IPS-15b (cell line): ENCODE measurements at regions not wholly inside any gene's neighbourhood (a gene's known extent, or its start where the extent isn't known, plus 50 kb on each side); places are given as distances from the start of the nearest gene placed in this dataset.
"Not testable (repeated sequence)": the region's sequence is repeated elsewhere in the genome, so short reads cannot be mapped to it uniquely, and the experiment has no call there.

Experiments
- H3K27me3 ChIP-seq: one replicate; pipeline ENCODE4 v1.6.1; 2013; ENCODE audit warnings: low read length; ENCODE audit not compliant: control insufficient read depth, insufficient read depth
- H3K36me3 ChIP-seq: one replicate; pipeline ENCODE4 v1.6.1; 2013; ENCODE audit warnings: low read length; ENCODE audit not compliant: control insufficient read depth, insufficient read depth
- H3K4me1 ChIP-seq: one replicate; pipeline ENCODE4 v1.6.1; 2013; ENCODE audit warnings: mild to moderate bottlenecking, low read length; ENCODE audit not compliant: control insufficient read depth, insufficient read depth
- H3K4me3 ChIP-seq: one replicate; pipeline ENCODE4 v1.5.1; 2013; ENCODE audit warnings: low read depth, low read length
- H3K9ac ChIP-seq: one replicate; pipeline ENCODE4 v1.6.1; 2013; ENCODE audit warnings: low read depth, mild to moderate bottlenecking, low read length
- H3K9me3 ChIP-seq: one replicate; pipeline ENCODE4 v1.6.1; 2013; ENCODE audit warnings: mild to moderate bottlenecking, low read length; ENCODE audit not compliant: control insufficient read depth, insufficient read depth

DNA sequence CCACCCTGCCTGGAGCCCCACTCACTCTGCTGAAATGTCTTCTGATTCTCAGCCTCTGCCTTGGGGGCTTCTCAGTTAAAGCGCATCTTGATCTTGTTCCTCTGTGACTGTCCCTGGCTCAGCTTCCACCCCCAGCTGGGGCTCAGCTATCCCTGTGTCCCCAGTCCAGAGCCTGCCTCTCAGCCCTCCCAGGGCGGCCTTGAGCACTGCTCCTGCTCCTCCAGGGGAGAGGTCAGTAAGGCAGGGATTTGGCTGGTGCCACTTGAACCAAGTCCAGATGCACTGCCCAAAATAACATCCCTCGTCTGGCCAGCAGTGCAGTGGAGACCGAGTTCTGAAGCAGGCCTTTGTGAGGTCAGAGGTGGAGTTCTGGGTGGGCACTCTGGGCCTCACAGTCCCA, 1950.8 kb downstream of the FOXD4L5 start:
- peaks cover 20% of the 10 kb centered on the region for H3K27me3 ChIP-seq
- not testable (repeated sequence) for H3K4me1 ChIP-seq, H3K9me3 ChIP-seq, H3K4me3 ChIP-seq, H3K9ac ChIP-seq, H3K36me3 ChIP-seq

DNA sequence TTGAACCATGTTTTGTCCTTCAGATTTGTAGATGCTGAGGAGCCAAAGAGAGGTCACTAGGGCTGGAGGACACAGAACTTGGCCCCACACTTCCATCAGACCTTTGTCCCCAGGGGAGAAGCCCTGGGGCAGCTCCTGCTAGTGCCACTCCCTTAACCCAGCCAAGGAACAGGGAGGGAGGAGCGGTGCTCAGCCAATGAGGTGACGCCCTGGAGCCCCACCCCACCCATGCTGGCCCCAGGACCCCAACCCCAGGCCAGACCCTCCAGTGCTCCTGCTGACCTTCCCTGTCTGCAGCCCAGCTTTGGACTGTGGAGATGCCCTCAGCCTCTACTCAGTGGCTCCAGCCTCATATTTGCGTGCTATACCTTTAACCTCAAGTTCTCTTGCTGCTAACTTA, 1951.9 kb downstream of the FOXD4L5 start:
- H3K9ac ChIP-seq, H3K4me1 ChIP-seq, H3K9me3 ChIP-seq, H3K36me3 ChIP-seq, H3K4me3 ChIP-seq: not testable (repeated sequence)
- peaks cover 18% of the 10 kb centered on the region for H3K27me3 ChIP-seq

DNA sequence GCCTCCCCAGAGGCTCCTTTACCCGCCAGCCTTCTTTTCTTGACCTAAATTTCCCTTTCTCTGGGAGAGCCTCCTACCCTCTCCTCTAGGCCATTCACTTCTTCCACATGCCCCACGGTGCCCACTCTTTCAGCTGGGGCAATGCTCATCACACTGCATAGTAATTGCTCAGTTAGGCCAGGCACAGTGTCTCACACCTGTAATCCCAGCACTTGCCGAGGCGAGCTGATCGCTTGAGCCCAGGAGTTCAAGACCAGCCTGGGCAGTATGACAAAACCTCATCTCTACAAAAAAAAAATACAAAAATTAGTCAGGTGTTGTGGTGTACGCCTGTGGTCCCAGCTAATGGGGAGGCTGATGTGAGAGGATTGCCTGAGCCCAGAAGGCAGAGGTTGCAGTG, 1956.7 kb downstream of the FOXD4L5 start:
- not testable (repeated sequence) for H3K9ac ChIP-seq, H3K4me3 ChIP-seq, H3K4me1 ChIP-seq, H3K36me3 ChIP-seq, H3K9me3 ChIP-seq
- H3K27me3 ChIP-seq = peaks cover 27% of the 10 kb centered on the region

DNA sequence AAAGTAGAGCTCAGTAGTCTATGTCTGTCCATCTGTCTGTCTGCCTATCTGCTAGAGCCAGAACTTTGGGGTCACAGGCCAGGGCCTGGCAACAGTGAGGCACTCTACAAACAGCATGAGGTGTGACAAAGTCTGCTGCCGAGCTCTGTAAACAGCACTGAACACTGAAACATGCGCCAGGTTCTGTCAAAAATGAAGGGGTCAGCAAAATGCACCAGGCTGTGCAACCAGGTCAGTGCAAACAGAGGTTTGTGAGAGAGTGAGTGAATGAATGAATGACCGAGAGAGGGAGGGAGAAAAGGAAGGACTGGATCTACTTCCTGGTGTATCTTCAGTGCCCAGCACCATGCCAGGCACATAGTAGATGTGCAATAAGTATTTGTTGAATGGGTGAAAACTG, 1957.8 kb downstream of the FOXD4L5 start:
- H3K27me3 ChIP-seq = peaks cover 27% of the 10 kb centered on the region
- H3K9ac ChIP-seq, H3K4me1 ChIP-seq, H3K4me3 ChIP-seq, H3K36me3 ChIP-seq, H3K9me3 ChIP-seq: not testable (repeated sequence)

DNA sequence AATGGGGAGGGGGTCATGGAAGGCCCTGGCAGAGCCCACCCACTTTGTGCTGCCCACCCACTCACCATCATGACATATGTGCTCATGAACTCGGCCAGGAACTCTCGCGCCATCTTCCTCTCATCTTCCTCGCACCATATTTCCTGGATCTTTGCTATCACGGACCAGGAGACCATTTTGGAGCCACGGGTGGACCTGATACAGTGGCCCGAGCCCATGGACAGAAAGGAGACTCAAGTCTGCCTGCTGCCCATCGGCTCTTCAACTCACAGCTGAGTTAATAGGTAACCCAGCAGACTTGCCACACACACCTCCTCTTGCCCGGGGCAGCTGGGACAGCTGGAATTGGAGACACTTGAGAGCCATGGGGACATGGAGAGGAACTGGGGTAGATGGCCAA, 1958.3 kb downstream of the FOXD4L5 start:
- H3K27me3 ChIP-seq = peaks cover 27% of the 10 kb centered on the region
- not testable (repeated sequence) for H3K36me3 ChIP-seq, H3K9ac ChIP-seq, H3K4me3 ChIP-seq, H3K9me3 ChIP-seq, H3K4me1 ChIP-seq

DNA sequence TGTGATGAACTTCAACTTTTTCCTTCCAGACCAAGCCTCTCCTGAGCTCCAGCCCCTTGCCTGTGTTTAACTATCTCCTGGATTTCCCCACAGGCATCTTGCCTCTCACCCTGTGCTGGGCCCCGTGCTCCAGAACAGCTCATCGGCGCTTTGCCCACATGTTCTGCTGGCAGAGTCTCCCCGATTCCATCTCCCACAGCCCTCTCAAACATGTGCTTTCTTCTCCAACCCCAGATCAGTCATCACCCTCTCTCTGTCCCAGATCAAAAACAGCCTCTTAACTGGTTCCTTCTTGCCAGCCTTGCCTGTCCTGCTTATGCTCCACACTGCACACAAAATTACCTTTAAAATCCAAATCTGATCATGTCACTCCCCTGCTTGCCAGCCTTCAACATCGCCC, 1959.3 kb downstream of the FOXD4L5 start:
- H3K9me3 ChIP-seq, H3K36me3 ChIP-seq, H3K4me3 ChIP-seq, H3K9ac ChIP-seq, H3K4me1 ChIP-seq: not testable (repeated sequence)
- H3K27me3 ChIP-seq = peaks cover 27% of the 10 kb centered on the region

DNA sequence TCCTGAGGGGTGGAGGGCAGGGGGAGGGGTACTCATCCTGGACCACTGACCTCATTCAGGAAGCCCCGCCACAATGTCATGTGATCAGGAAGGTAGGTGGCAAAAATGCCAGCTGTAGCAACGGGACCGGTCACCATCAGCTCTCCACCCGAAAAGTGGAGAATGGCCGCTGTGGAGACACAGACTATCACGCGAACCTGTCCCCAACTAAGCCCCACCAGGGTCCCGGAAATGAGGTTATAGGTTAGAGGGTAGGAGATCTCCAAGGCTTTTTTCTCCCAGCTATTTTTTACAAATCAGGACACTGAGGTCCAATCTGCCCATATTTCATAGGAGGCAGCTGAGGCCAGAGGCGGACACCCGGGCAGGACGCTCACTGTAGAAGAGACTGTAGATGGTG, 1966.9 kb downstream of the FOXD4L5 start:
- H3K4me1 ChIP-seq, H3K9me3 ChIP-seq, H3K9ac ChIP-seq, H3K36me3 ChIP-seq, H3K4me3 ChIP-seq: not testable (repeated sequence)
- peaks cover 13% of the 10 kb centered on the region for H3K27me3 ChIP-seq

DNA sequence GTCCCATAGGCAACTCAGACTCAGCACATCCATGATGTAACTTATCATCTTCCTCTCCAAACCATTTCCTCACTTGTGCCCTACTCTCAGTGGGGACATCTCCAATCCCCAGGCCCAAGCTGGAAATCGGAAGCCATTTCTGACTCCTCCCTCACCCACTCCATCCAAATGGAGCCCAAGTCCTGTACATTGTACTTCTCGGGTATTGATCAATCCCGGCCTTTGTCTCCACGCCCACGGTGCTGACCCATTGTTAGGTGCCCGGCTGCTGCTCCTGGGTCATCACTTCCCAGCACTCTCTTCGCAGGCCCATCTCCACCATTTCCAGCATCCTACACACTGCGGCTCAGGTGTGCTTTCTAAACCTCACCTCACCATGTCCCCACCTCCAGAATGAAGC, 1969.6 kb downstream of the FOXD4L5 start:
- not testable (repeated sequence) for H3K4me3 ChIP-seq, H3K9ac ChIP-seq, H3K36me3 ChIP-seq, H3K4me1 ChIP-seq, H3K9me3 ChIP-seq
- peaks cover 16% of the 10 kb centered on the region for H3K27me3 ChIP-seq

DNA sequence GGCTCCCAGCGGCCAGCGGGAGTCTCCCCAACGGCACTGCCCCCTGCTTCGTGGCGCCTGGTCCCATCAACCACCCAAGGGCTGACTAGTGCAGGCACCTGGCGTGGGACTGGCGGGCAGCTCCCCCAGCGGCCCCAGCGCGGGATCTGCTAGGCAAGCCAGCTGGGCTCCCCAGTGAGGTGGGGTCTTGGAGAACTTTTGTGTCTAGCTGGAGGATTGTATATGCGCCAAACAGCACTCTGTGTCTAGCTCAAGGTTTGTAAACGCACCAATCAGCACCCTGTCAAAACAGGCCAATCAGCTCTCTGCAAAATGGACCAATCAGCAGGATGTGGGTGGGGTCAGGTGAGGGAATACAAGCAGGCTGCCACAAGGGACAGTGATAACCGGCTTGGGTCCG, 1988.2 kb downstream of the FOXD4L5 start:
- not testable (repeated sequence) for H3K27me3 ChIP-seq, H3K4me3 ChIP-seq, H3K4me1 ChIP-seq, H3K9ac ChIP-seq, H3K9me3 ChIP-seq, H3K36me3 ChIP-seq

DNA sequence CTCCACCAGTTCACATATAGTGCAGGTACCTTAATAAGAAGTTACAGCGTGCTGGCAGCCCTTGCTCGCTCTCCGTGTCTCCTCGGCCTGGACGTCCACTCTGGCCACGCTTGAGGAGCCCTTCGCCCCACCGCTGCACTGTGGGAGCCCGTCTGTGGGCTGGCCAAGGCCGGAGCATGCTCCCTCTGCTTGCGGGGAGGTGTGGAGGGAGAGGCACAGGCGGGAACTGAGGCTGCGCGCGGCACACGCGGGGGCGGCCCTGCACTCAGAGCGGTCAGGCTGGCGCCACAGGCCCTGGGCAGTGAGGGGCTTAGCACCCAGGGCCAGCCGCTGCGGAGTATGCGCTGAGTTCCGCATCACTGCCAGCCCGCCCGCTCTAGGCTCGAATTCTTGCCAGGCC, 1988.6 kb downstream of the FOXD4L5 start:
- not testable (repeated sequence) for H3K4me3 ChIP-seq, H3K9ac ChIP-seq, H3K9me3 ChIP-seq, H3K27me3 ChIP-seq, H3K36me3 ChIP-seq, H3K4me1 ChIP-seq

DNA sequence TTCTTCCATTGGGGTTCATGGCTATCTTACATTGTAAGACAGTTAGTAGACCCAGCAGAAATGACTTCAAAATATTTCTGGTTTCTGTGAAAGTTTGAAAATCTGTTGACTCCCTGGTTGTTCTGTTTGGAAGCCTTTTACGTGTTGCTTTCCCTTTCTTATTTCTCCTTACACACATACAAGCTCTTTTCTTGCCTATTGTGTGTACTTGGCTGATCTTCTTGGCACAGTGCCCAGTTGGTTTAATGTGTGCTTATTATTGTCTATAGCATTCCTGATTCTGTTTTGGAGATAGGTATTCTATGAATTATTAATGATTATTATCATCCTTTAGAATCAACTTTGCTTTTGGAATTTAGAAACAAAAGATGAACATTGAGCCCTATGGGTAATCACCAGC, 1995.0 kb downstream of the FOXD4L5 start:
- H3K27me3 ChIP-seq, H3K4me1 ChIP-seq, H3K9me3 ChIP-seq, H3K9ac ChIP-seq, H3K4me3 ChIP-seq, H3K36me3 ChIP-seq: not testable (repeated sequence)
